Activated CD8-positive, alpha-beta memory T cell treated with anti-CD3 and anti-CD28 coated beads for 48 hours (primary cell): ENCODE measurements at regions not wholly inside any gene's neighbourhood (a gene's known extent, or its start where the extent isn't known, plus 50 kb on each side); places are given as distances from the start of the nearest gene placed in this dataset.
"Not testable (repeated sequence)": the region's sequence is repeated elsewhere in the genome, so short reads cannot be mapped to it uniquely, and the experiment has no call there.

Experiments used
- DNase-seq, 3 experiments: peaks; one replicate each; pipeline ENCODE4 v3.0.0-alpha.2; 2020; ENCODE audit warnings: low read depth in 2 of 3, low spot score in 2 of 3

GRCh38 chr21:27569091-27569490, 602.2 kb upstream of the ADAMTS5 start:
- DNase-seq, result no peak

GRCh38 chr21:27567381-27567780, 600.5 kb upstream of the ADAMTS5 start:
- DNase-seq, result no peak

GRCh38 chr21:27566521-27566920, 599.6 kb upstream of the ADAMTS5 start:
- no peak for DNase-seq

GRCh38 chr21:27565364-27565763, 598.5 kb upstream of the ADAMTS5 start:
- no peak for DNase-seq

GRCh38 chr21:27564684-27565301, 597.9 kb upstream of the ADAMTS5 start:
- DNase-seq, result no peak

GRCh38 chr21:27562303-27562702, 595.4 kb upstream of the ADAMTS5 start:
- DNase-seq, result no peak

- DNase-seq, result no peak
These were observed 594.2 kb upstream of the ADAMTS5 start for GRCh38 chr21:27561116-27561515.

GRCh38 chr21:27557356-27557755, 590.5 kb upstream of the ADAMTS5 start:
- no peak for DNase-seq

- no peak for DNase-seq
These were observed 589.1 kb upstream of the ADAMTS5 start for GRCh38 chr21:27555996-27556395.

GRCh38 chr21:27550287-27550686, 583.4 kb upstream of the ADAMTS5 start:
- no peak for DNase-seq

- DNase-seq, result no peak
These were observed 581.6 kb upstream of the ADAMTS5 start for GRCh38 chr21:27548486-27548885.

- DNase-seq, result no peak
These were observed 579.0 kb upstream of the ADAMTS5 start for GRCh38 chr21:27545754-27546349.

- not testable (repeated sequence) for DNase-seq
These were observed 575.2 kb upstream of the ADAMTS5 start for GRCh38 chr21:27542126-27542525.

GRCh38 chr21:27536319-27536718, 569.4 kb upstream of the ADAMTS5 start:
- no peak for DNase-seq

- DNase-seq, result no peak
These were observed 568.3 kb upstream of the ADAMTS5 start for GRCh38 chr21:27535188-27535587.

GRCh38 chr21:27534206-27534605, 567.3 kb upstream of the ADAMTS5 start:
- DNase-seq, result no peak

GRCh38 chr21:27532076-27532475, 565.2 kb upstream of the ADAMTS5 start:
- DNase-seq, result no peak

GRCh38 chr21:27528697-27529096, 561.8 kb upstream of the ADAMTS5 start:
- DNase-seq, result no peak

- no peak for DNase-seq
These were observed 559.6 kb upstream of the ADAMTS5 start for GRCh38 chr21:27526451-27526850.

GRCh38 chr21:27525780-27526179, 558.9 kb upstream of the ADAMTS5 start:
- DNase-seq, result no peak

GRCh38 chr21:27519361-27519760, 552.5 kb upstream of the ADAMTS5 start:
- DNase-seq, result no peak

- not testable (repeated sequence) for DNase-seq
These were observed 550.3 kb upstream of the ADAMTS5 start for GRCh38 chr21:27517177-27517576.

- DNase-seq, result no peak
These were observed 548.8 kb upstream of the ADAMTS5 start for GRCh38 chr21:27515676-27516075.
